GM19025 (cell line): ENCODE measurements at regions not wholly inside any gene's neighbourhood (a gene's known extent, or its start where the extent isn't known, plus 50 kb on each side); places are given as distances from the start of the nearest gene placed in this dataset.

Experiments
- ATAC-seq: cut with Tn5 transposase; IDR thresholded peaks from one replicate; pipeline ENCODE4 v1.9.1; 2021; ENCODE audit warnings: mild to moderate bottlenecking, low read depth, moderate library complexity; ENCODE audit not compliant: unreplicated experiment

DNA sequence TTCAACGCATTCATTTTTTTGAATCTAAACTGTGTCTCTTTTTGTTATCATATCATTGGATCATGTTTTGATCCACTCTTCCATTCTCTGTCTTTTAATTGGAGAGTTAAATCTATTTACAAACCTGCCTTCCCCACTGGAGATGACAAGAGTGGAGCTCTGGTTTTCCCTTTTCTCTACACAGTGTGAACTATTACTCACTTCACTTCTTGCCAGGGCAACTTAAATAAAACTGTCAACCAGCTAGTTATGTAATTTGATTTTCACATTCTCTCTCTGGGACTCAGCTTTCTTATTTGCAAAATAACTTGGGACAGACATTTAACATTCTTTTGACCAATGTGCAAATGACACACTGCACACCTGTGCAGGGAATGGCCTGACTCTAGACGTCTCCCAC lies 230.8 kb upstream of the CST7 start:
- ATAC-seq: no peak

DNA sequence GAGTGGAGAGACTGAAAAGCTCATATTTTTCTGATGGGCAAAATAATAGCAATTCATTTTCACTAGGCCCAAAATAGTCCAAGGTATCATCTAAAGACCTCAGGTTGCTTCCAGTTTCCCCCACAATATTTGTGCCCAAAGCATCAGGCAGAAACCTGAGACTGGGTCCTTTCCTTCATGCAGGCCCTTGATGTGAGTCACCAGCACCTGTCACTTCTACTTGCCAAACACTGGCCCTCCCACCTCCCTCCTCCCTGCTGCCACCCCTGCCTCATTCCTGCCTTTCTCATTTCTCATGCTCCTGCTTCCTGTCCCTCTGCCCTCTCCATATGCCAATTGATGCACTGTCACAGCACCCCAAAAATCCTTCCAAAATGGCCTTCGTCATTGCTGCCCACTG lies 230.4 kb upstream of the CST7 start:
- no peak for ATAC-seq

GRCh38 chr20:24720957-24721356 lies 228.1 kb upstream of the CST7 start:
- ATAC-seq: no peak

GRCh38 chr20:24721891-24722568 lies 227.0 kb upstream of the CST7 start:
- ATAC-seq: no peak

DNA sequence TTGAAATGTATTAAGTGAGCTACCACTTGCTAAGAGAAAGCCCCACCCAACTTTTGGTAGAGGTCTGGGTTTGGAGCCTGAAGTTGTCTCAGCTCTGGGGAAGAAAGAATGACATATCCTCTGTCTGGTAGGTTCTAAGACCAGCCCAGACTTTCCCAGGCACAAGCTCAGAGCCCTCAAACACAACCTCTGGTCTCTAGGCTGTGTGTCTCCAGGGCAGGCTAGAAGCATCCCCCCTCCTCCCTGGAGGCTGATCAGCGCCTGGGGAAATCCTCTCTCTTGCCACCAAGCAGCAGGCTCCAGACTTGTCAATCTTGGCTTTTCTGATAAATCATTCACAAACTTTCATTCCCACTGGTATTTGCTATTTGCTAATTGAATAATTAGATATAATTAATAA lies 226.5 kb upstream of the CST7 start:
- no peak for ATAC-seq

DNA sequence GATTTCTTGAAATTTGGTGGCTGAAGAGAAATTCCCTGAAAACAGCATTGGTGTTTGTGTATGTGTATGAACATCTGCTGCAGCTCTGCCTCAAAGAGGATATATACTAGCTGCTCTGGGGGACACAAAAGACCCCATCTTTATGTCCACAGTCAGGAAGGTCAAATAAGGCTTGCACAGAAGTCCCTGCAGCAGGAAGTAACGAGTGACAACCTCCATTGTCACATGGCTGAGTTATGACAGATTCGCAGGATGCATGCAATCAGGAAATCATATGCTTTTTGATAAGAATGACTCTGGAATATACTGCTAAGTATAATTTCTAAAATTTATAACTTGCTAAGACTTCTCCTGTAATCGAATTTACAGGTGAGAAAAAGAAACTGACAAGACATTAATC lies 225.9 kb upstream of the CST7 start:
- ATAC-seq: no peak

GRCh38 chr20:24723647-24724352 lies 225.3 kb upstream of the CST7 start:
- no peak for ATAC-seq

DNA sequence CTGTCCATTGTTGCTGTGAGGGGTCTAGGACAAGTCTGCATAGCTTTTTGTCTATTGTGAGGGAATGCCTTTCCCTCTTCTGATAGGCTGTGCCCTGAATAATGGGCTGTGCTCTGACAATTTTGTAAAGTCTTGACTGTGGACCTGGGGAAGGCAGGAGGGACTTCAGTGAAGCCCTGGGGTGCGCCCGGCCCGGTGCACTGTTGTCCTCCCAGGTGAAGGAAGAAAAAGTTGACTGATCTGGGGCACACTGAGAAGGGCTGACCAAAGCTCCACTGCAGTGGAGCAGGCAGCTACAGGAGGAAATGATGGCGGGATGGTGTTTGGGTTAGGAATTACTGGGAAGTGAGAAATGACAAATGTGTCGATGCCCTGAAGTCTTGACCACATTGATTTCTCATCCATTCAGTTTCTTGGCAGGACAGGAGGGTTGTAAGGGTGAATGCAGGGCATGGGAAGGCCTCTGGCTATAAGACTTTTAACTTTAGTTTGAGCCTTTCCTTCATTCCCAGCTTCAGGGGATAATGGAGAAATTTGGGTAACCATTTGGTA lies 224.0 kb upstream of the CST7 start:
- ATAC-seq: no peak

- no peak for ATAC-seq
Observed at GRCh38 chr20:24727795-24728194, 221.3 kb upstream of the CST7 start.

GRCh38 chr20:24729896-24730605 lies 219.0 kb upstream of the CST7 start:
- ATAC-seq: no peak

GRCh38 chr20:24730750-24731149 lies 218.3 kb upstream of the CST7 start:
- ATAC-seq: no peak

GRCh38 chr20:24731312-24731711 lies 217.8 kb upstream of the CST7 start:
- no peak for ATAC-seq

- ATAC-seq: no peak
Observed at GRCh38 chr20:24732076-24732475, 217.0 kb upstream of the CST7 start.

DNA sequence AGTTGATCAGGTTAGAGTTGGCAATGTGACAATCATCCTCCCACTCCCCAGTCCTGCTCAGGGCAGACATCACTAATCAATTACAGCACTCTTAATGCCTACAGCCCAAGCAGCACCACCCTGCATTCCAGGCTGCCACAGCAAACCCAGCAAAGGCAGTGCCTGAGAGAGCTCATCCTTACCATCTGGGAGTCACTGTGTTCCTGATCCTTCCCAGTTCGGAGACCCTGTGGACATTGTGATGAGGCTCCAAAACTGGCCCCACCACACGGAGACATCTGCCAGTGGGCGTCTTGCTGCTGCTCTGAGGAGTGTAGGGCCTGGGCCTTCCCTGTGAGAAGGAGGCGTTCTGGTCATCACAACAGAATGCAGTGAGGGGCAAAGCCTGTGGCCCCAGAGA lies 216.5 kb upstream of the CST7 start:
- no peak for ATAC-seq

DNA sequence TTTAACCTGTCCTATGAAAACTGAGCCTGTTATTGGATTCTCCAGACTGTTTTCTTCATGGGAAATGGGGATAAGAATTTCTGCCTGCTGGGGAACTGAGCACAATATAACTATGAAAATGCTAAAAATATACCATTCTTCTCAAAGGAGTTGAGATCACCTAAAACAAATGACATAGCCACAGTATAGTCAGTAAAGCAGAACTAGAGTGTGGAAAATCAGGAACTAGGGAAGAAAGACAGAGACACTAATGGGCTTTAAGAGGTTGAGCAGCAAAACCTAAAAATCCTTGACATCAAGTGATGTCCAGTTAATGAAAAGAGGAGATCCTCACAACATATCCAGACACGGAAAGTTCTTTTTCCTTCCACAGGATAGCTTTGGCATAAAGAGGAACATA lies 215.7 kb upstream of the CST7 start:
- ATAC-seq: no peak

DNA sequence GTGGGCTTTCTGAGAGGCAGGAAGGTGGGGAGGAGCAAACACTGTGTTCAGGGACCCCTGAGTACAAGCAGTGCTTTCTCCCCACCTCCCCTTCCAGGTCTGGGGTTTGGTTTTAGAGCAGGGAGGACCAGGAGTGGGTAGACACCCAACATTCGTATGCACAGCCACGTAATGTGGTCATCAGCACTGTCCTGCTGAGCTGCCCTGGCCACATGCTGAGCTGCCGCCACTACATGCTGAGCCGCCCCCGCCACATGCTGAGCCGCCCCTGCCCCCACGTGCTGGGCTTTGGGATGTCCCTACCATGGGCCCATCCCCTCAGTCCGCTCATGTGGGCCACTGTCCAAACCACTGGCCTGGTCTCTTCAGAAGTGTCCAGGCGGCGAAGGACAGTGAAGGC lies 214.9 kb upstream of the CST7 start:
- ATAC-seq: no peak

DNA sequence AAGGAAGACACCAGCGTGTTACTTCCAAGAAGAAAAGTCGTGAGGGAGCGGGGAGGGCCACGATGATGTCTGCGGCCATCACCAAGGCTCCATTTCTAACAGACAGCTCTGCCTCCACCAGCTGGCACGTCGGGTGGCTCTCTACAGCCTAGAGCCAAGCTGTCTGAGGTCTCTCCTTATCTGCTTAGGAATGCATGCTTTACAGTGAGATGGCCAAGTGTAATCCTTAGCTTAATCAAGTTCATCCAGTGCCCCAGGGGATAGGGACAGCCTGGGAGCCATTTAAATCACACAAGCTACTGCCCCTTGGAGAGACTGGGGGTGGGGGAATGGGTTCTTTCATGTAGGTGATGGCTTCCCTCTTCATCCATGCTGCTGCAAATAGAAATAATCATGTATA lies 213.8 kb upstream of the CST7 start:
- no peak for ATAC-seq

DNA sequence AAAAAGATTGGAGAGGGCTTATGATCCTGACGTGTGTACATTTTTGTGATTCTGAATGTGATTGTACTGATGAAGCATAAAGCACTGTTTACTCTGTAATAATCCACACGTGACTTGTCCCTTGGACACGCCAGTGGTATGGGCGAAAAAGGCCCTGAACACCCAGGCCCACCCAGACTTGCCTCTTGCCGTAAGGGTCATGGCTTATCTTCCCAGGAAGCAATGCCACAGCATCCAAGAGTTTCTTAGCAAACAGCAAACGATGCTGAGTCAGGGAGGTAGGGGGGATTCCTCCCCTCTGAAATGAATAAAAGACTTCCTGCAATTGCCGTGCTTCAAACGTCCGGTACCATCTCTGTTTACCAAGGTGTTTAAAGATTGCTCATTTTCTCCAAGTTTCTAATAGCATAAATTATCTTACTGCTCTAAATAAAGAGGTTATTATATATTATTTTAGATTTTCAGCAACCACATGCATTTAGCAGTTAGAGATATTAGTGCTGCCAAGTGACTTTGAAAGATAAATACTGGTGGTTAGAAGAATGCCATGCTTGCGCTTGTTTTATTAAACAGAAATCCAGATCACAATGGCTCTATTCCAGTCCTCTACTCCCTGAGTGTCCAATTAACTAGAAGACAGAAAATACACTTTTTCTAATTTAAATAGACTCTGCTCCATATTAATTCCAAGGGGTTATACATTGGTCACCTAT lies 212.8 kb upstream of the CST7 start:
- ATAC-seq: no peak

DNA sequence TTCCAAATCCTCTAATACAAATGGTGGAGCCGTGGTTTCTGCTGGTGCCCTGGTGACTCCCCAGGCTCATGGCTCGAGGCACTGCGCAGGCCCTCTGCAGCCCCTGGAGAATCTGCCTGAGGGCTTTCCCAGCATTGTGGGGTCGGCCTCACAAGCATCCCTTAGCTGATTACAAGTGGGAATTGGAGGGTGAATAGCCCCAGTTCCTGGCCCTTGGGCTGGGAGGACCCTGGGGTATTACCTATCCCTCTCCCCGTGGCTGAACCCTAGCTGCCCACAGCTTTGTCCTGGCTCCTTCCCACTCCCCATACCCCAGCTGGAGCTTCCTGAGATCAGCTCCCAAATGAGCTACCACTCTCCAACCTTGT lies 212.2 kb upstream of the CST7 start:
- no peak for ATAC-seq

DNA sequence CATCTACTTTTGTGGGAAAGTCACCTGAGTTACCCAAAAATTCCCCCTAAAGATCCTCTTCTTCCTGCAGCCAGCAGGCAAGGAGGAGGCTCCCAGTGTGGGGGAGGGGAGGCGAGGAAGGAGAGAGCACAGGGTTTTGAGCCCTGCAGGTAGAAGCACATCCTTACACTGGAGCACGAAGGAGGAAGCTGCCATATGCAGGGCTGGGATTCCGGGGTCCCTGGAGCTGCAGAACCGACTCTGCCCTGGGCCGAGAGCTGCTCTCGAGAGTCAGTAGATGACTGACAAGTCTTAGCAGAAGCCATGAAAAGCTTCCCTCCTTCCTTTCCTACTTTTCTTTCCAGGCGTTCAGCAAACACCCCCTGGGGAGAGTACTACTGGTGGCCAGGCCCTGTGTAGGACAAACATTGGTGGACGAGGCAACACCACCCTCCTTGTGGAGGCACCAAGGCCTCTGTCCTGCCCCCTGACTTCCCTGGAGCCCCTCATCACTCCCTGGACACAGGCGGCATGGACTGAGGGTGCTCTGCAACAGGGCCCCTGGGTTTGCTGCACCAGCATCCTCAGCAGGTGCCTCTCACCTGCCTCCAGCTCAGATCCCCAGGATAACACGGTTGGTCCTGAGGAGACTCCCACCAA lies 211.7 kb upstream of the CST7 start:
- ATAC-seq: no peak
